Epithelial cell of prostate (primary cell): ENCODE measurements at regions not wholly inside any gene's neighbourhood (a gene's known extent, or its start where the extent isn't known, plus 50 kb on each side); places are given as distances from the start of the nearest gene placed in this dataset.

Source experiments
- DNase-seq: peaks from one replicate; pipeline ENCODE4 v3.0.0-alpha.2; 2011; ENCODE audit warnings: low read depth, low spot score
- H3K27ac ChIP-seq: fragments of 450-650 bp; 2 replicates; pipeline ENCODE4 v1.5.1; 2017; ENCODE audit warnings: mild to moderate bottlenecking

DNA sequence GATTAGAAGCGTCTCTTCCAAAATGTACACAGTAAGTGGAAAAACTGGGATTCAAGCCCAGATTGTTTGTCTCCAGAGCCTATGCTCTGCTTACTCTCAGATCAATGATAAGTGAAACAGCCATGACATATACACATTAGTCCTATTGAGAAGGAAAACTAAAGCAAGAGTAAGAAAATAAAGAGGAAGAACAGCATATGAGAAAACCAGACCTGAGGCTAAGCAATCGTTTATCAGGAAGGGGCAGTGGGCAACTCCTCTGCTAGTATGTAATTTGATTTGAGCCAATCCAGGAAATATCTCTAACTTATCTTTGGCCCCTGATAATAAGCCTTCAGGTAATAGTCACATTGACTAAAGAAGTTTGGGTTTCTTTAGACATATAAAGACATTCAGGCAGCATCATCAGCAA, 789.9 kb upstream of the C9orf72 start:
- no peak for DNase-seq
- no peak overlapping the region for H3K27ac ChIP-seq

DNA sequence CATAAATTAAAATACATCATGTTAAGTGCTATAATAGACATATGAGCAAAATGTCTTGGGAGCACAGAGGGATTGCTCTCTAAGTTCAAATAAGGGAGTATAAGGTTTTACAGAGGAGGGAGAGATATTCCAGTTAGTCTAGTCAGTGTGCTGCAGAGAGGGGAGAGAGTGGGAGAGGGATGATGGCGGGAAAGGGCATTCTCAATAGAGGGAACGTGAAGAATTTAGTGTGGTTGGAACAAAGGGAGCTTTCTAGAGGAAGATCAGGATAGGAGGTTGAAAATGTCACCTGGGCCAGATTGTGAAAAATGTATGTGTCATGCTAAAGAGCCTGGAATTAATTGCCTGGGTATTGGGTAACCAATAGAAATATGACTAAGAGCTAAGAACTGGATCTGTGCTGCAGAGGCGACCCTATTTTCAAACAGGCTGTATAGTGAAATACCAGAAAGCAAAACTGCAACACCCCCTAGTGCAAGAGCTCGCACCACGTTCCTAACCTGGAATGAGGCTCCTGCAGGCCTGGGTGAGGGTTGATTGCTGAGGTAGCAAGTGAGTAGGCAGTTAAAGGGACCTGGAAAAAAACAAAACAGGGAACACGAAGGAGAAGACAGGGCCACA, 791.8 kb upstream of the C9orf72 start:
- H3K27ac ChIP-seq = peak overlapping the region; percentile 7
- DNase-seq = no peak

DNA sequence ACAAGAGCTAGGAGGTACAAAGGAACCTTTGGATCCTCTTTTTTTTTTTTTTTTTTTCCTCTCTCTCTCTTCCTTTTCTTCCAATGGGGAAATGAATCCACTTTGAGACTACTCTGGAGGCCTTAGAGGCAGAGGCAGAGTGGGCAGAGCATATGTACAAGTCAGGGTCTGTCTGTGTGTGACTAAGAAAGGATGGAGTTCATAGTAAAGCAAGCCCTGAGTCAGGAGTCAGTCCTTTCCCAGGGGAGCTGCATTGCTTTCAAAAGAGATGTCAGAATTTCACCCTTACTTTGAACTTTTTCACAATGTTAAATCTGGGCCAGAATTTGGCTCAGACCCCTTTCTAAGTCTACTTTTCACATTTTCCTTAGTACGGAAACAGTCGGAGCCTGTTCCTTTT, 792.4 kb upstream of the C9orf72 start:
- DNase-seq = no peak

DNA sequence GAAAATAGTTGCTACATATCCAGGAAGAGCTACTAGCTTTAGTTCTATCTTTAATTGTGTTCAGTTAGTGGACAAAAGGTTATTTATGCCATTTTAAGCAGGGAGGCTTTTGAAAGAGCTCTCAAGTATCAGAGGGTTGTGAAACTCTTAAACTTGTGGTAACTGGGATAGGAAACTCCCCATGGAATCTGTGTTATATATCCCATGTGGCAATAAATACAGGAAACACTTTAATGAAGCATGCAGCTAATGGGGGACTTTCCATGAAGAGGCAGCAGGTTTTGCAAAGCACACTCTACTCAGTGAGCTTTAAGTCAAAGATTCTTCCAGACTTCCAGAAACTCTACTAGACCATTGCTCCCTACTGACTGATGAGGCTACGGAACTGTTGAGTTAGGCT, 805.0 kb upstream of the C9orf72 start:
- no peak overlapping the region for H3K27ac ChIP-seq
- no peak for DNase-seq

More for the DNA sequence above, 792.4 kb upstream of the C9orf72 start:
- peak overlapping the region; percentile 7 for H3K27ac ChIP-seq

DNA sequence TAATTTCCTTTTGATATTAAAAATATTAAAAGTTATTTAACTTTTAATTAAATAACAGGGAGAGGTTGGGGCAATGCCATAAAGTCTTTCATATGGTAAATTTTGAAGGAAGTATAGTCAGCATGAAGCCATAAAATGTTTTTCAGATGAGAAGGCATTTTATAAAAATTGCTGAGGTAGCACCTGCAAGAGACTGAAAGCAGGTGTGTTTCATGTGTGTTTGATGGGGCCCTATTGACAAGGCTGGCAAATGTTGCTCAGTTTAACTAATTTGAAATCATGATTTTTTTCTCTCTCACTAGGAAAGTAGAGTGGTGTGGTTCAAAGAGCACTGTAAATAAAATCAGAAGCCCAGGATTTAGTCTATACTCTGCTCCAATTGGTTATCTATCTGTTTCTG, 805.8 kb upstream of the C9orf72 start:
- no peak for DNase-seq
- H3K27ac ChIP-seq = no peak overlapping the region

DNA sequence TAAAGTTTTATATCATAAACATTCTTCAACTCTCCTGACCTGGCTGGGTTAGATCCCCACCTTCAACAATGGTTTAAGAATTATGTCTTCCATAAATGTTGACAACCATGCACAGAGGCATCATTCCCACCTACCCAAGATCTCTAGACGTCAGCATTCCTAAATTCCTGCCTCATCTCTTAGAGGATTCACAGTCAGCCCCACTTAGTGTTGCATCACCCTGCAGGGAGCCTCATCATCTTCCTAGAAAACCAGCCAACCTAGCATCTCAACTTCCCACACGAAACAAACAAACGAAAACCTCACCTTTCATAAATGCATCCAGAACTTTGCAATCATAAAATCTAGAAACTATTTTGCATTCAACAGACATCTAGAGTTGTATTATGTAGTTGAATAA, 816.1 kb upstream of the C9orf72 start:
- H3K27ac ChIP-seq = no peak overlapping the region
- no peak for DNase-seq

DNA sequence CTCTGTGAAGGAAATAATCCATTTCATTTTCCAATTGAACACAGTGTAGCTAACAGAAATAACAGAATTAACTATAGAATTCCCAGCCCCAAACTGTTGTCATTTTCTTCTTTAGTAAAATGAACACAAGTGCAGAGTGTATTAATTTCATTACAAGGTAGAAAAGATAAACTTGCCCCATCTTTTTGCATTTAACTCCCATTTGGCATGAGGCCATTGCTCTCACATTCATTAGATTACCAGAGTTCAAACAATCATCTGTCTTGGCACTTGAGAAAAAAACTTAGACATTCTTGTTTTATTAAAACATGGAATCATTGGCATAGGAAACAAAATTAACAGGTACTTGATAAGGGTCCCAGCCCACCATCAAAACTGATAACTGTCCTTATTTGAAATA, 821.5 kb upstream of the C9orf72 start:
- no peak overlapping the region for H3K27ac ChIP-seq
- DNase-seq = no peak

DNA sequence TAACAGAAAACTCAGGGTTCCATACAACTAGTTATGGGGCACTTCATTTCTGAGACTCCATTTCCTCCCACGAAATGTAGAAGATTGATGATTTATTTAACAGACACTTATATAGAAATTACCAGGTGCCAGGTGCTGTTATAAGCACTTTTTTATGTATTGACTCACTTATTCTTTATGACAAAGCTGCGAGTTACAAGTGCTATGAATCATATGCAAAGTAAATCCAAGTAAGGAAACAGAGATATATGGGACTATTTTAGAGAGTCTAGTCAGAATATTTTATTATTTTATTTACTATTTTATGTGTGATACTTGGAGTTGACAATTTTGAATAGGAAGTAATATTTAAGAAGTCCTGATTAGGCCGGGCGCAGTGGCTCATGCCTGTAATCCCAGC, 822.8 kb upstream of the C9orf72 start:
- H3K27ac ChIP-seq = no peak overlapping the region
- no peak for DNase-seq

DNA sequence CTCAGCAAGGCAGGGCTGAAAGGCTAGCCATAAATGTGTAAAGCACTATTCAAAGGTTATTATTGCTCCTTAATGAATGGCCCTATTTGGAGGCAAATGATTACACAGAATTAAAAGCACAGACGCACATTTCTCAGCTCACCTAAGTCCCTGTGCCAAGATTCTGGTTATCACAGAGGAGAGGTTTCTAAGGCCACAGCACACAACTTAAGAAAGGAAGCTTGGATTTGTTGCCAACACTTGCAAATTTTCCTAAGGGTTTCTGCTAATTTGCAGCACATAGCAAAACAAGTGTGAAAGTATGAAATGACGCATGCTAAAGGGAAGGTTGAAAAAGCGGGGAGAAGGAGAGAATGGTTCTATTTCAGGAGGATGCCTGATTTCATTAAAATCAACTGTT, 834.1 kb upstream of the C9orf72 start:
- no peak for DNase-seq

DNA sequence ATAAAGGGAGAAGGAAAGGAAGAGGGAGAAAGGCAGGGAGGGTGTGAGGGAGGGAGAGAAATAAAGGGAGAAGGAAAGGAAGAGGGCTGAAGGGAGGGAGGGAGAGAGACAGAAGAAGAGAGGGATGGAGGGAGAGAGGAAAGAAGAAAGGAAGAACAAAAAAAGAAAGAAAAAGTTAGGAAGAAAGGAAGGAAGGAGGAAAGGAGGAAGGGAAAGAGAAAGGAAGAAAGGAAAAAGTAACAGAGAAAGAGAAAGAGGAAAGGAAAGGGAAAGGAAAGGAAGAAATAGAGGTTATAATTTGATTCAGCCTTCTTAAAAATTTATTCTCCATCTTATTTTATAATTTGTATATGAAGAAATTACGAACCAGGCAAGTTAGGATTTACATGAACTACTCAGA, 836.6 kb upstream of the C9orf72 start:
- no peak overlapping the region for H3K27ac ChIP-seq
- no peak for DNase-seq

More for the DNA sequence above, 834.1 kb upstream of the C9orf72 start:
- H3K27ac ChIP-seq = no peak overlapping the region

DNA sequence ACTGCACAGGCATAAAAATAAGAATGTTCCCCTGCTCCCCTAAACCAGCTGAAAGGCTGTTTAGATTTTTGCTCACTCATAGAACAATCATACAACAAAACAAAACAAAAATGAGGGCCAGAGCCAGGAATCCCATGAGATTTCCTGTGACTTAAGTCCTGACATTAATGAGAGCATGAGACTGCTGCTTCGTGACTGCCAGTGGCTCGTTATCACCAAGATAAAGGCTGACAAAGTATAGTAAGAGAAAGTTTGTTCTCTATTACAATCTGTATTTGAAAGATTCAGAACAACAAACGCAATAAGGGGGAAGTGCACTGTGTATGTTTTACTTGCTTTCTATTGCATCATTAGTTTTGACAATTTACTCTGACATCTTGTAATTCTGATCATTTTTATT, 837.1 kb upstream of the C9orf72 start:
- DNase-seq = no peak
- H3K27ac ChIP-seq = no peak overlapping the region

DNA sequence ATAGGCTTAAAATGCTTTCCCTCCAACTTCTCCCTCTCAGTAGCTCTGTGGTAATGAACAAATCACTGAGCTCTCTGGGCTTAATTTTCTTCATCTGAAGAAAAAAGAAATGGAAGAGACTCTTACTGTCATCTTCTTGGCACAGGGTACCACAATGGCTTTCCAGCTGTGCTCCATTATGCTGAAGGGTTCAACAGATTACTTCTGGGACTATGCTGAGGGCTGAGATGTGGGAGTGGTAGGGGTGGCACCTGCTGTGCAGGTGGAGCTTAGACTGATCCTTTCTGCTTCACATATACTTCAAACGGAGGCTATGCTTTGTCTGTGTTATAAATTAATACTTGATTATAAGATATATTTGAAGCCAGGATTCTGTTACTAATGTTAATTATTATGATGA, 840.2 kb upstream of the C9orf72 start:
- DNase-seq = no peak
- H3K27ac ChIP-seq = no peak overlapping the region

DNA sequence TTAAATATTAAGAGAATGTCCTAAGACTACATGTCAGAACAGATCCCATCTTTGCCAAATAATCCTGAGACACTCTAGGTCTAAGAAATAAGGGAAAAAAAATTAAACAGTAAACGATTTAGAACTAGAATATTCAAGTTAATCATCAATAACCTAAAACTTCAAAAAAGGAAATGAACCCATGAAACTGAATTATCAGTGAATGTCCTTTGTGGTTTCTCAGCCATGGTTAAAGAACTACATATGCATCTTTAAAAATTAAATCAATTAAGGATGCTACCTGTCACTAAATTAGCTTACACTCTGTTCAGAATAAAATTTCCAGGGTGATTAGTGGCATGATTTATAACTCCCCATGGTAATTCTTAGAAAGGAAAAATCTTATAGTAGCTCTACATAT, 850.0 kb upstream of the C9orf72 start:
- no peak overlapping the region for H3K27ac ChIP-seq
- DNase-seq = no peak

DNA sequence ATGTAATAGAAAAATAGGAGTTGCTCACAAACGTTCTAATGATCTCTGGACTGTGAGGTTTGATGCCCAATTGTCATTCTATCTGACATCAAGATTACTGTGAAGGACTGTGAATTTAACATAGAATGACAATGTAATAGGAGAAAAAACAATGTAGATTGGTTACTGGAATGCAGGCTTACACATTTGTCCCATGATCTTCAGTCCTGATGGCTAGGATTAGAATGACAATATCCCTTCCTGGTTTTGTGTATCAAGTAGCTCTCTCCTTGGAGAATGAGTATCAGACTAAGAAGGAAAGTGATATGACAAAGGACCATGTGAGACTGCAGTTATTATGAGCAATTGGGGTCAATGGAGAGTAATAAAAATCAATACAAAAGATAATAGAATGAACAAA, 862.2 kb upstream of the C9orf72 start:
- no peak for DNase-seq
- no peak overlapping the region for H3K27ac ChIP-seq

DNA sequence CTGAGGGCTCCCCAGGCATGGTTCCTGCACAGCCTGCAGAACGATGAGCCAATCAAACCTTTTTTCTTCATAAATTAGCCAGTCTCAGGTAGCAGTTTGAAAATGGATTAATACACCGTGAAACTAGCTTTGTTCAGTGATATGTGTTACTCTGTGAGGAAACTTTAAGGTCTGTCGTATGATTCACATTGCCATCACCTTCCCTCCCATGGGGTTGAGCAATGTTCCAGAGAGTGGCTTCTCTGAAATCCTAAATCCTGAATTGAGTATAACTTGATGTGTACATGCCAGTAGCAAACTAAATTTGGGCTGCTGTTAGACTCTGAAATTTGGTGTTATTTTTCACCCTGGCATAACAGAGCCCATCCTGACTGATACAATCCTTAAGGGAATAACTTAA, 866.4 kb upstream of the C9orf72 start:
- DNase-seq = no peak
- no peak overlapping the region for H3K27ac ChIP-seq

DNA sequence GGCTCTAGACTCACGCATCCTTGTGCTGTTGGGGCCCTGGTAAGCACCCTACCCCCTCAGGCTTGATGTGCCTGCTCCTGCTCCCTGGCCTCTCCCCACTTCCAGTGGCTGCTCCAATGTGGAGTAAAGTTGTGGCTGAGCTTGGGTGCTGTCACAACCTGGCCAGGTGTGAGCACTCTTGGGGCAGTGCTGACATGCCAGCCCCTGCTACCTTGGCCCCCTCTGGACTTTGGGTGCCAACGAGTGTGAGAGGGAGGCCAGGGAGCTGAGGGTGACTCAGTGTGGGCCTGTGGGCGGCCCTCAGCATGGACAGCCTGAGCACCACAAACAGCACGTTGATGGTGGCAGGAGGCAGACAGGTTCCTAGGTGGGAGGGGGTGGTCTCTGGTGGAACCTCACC, 870.2 kb upstream of the C9orf72 start:
- DNase-seq = no peak
- H3K27ac ChIP-seq = no peak overlapping the region

DNA sequence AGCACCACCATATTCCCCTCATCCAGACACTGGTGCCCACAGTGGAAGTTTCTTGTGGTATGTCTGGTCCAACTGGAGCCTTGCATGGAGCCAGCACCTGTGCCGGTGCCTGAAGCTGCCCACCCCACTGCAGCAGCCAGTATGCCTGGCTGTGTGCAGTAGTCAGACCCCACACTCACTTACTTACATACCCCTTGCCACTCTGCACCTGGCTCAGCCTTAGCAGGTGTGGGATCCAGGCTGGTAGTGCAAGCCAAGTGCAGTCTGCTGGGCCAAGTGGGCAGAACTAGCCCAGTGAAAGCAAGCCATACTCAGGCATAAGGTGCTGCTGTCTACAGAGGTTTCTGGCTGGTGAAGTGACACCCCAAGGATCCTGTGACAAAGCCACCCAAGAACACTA, 871.4 kb upstream of the C9orf72 start:
- no peak for DNase-seq
- H3K27ac ChIP-seq = no peak overlapping the region

DNA sequence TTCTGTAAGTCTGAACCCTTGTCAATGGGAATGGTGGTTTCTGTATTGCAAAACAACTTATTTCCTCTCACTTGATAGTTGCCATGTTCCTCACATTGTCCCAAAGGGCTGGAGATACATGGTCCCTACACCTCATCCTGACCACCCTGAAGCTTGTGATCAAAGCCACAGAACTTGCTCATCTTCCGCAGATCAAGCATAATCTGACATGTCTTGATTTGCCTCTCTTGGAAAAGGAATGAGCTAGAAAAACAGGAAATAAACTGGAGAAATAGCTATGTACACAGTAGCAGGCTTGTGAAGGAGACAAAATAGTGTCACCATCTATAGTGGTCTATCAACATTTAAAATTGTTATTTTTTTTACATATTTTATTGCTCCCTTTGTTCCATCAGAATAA, 871.9 kb upstream of the C9orf72 start:
- H3K27ac ChIP-seq = no peak overlapping the region
- no peak for DNase-seq

DNA sequence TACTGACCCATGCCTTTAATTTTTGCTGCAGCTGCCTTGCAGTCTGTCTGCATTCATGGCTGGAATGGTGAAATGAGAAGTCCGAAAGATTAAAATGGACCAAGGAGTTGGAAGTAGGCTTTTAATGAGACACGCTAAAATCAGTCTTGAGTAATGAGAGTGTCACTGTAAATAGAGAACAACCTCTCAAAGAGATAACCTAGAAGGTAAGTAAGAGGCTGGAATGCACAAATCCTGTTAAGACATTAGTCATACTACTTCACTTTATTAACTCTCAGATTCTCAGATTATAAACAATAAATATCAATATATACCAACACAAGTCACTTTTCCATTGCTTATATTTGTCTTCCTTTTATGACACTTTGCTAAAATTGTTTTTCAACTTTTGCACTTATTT, 880.6 kb upstream of the C9orf72 start:
- no peak for DNase-seq
- H3K27ac ChIP-seq = no peak overlapping the region

DNA sequence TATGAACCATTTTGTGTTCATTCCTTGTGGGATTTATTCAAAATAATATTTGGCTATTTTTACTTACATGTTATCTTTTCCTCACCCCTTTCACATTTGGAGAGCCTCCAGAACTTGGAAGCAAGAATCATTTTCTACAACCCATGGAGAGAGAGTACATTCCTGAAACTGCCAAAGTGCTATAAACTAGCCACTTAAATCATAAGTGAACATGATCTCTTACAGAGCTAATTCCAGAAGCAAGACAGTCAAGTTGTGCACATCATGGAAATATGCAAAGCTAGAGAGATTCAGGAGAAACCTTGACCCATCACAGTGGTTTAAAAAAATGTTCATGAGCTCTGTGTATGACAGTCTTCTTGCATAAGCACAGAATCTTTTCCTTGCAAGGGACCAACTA, 883.6 kb upstream of the C9orf72 start:
- DNase-seq = no peak

DNA sequence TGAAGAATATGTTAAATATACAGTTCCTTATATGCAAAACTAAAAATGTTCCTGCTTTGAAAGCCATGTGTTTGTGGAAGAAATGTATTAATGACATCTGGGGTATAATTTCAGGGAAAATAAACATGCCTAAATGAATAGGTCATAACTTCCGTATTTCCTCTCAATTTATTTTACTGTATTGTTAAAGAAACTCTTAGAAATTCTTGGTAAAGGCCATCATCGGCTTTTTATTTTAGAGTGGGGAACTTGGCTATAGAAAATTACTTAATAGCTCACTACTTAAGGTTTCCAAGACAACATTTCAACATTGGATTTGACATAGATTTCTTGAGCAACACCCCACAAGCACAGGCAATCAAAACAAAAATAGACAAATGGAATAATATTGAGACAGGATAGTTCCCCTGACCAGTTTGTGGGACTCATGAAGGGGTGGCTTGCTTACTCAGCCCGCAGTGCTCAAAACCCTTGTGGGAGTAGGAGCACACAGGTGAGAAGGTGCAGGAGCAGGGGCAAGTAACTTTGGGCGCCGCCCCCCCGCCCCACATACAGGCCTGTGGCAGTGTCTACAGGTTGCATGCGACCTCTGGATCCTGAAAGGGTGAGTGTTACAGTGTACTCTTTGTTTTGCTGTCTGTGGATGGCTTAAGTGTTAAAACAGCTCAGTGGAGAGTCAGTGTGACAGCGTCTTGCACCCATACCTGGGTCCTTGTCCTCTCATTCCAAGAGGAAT, 891.4 kb upstream of the C9orf72 start:
- H3K27ac ChIP-seq = no peak overlapping the region
- no peak for DNase-seq

More for the DNA sequence above, 883.6 kb upstream of the C9orf72 start:
- no peak overlapping the region for H3K27ac ChIP-seq

DNA sequence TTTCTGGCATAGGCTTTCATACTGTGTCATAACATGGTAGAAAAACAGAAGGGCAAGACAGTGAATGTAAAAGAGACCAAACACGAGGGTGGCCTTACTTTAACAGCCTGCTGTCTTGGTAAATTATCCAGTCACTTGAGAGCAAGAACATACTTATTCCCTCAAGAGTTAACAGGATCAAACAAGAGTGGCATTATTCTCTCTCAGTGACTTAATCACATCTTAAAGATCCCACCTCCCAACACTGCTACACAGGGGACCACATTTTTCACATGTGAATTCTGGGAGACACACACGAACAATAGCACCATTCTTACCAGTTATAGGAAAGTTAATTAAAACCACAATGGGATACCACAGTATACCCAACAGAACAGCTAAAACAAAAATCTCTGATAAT, 898.0 kb upstream of the C9orf72 start:
- no peak overlapping the region for H3K27ac ChIP-seq
- no peak for DNase-seq
